ENCODE measurements at regions not wholly inside any gene's neighbourhood (a gene's known extent, or its start where the extent isn't known, plus 50 kb on each side); places are given as distances from the start of the nearest gene placed in this dataset.

- TF ChIP-seq, protein P1, sequence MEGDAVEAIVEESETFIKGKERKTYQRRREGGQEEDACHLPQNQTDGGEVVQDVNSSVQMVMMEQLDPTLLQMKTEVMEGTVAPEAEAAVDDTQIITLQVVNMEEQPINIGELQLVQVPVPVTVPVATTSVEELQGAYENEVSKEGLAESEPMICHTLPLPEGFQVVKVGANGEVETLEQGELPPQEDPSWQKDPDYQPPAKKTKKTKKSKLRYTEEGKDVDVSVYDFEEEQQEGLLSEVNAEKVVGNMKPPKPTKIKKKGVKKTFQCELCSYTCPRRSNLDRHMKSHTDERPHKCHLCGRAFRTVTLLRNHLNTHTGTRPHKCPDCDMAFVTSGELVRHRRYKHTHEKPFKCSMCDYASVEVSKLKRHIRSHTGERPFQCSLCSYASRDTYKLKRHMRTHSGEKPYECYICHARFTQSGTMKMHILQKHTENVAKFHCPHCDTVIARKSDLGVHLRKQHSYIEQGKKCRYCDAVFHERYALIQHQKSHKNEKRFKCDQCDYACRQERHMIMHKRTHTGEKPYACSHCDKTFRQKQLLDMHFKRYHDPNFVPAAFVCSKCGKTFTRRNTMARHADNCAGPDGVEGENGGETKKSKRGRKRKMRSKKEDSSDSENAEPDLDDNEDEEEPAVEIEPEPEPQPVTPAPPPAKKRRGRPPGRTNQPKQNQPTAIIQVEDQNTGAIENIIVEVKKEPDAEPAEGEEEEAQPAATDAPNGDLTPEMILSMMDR (conservative IDR thresholded peaks at IDR 0.05) = no peak
- TF ChIP-seq EZH2 (IDR thresholded peaks at IDR 0.05; ENCODE audit: low read depth) = no peak
Observed at GRCh38 chr12:65754744-65755595, 69.3 kb upstream of the HMGA2 start.

All from PC-9 (cell line).